Kidney epithelial cell (primary cell): ENCODE measurements at regions not wholly inside any gene's neighbourhood (a gene's known extent, or its start where the extent isn't known, plus 50 kb on each side); places are given as distances from the start of the nearest gene placed in this dataset.

Source experiments
- DNase-seq: peaks from one replicate; pipeline ENCODE4 v3.0.0-alpha.2; 2010; ENCODE audit warnings: low read depth
- H3K27me3 ChIP-seq: 2 replicates; pipeline ENCODE4 v1.6.0; 2011; ENCODE audit warnings: low read length; ENCODE audit not compliant: control insufficient read depth, insufficient read depth
- H3K36me3 ChIP-seq: 2 replicates; pipeline ENCODE4 v1.5.1; 2011; ENCODE audit warnings: low read length; ENCODE audit not compliant: control insufficient read depth, insufficient read depth
- H3K4me3 ChIP-seq: 2 replicates; pipeline ENCODE4 v1.5.1; 2011; ENCODE audit warnings: low read depth, mild to moderate bottlenecking, control low read depth, low read length
- CTCF ChIP-seq: IDR thresholded peaks from 2 replicates; pipeline ENCODE4 v1.5.1; 2011; ENCODE audit warnings: mild to moderate bottlenecking, moderate library complexity, low read length, control low read depth, inconsistent platforms; ENCODE audit not compliant: insufficient read depth, poor library complexity, severe bottlenecking

GRCh38 chr1:38766125-38766524 is 93.4 kb downstream of the RRAGC start:
- no peak for DNase-seq
- H3K27me3 ChIP-seq, result no peaks in the 10 kb centered on the region
- H3K4me3 ChIP-seq, result no peak overlapping the region
- no peak for TF ChIP-seq CTCF
- no peaks in the 10 kb centered on the region for H3K36me3 ChIP-seq

- no peak for TF ChIP-seq CTCF
- no peak overlapping the region for H3K4me3 ChIP-seq
- H3K36me3 ChIP-seq, result no peaks in the 10 kb centered on the region
- DNase-seq, result no peak
- H3K27me3 ChIP-seq, result no peaks in the 10 kb centered on the region
Observed at GRCh38 chr1:38763121-38763520, 96.5 kb downstream of the RRAGC start.

GRCh38 chr1:38760562-38760961 is 99.0 kb downstream of the RRAGC start:
- Histone ChIP-seq H3K27me3 (no peaks in the 10 kb centered on the region), H3K4me3 (no peak overlapping the region), H3K36me3 (no peaks in the 10 kb centered on the region)
- no peak for TF ChIP-seq CTCF
- no peak for DNase-seq

- TF ChIP-seq CTCF, result no peak
- no peak for DNase-seq
- no peaks in the 10 kb centered on the region for H3K36me3 ChIP-seq
- H3K27me3 ChIP-seq, result no peaks in the 10 kb centered on the region
- H3K4me3 ChIP-seq, result no peak overlapping the region
Observed at GRCh38 chr1:38758820-38759219, 100.8 kb downstream of the RRAGC start.

- no peak for TF ChIP-seq CTCF
- Histone ChIP-seq H3K27me3 (no peaks in the 10 kb centered on the region), H3K4me3 (no peak overlapping the region), H3K36me3 (no peaks in the 10 kb centered on the region)
- DNase-seq, result no peak
Observed at GRCh38 chr1:38746941-38747600, 112.5 kb downstream of the RRAGC start.

- DNase-seq, result no peak
- H3K36me3 ChIP-seq, result no peaks in the 10 kb centered on the region
- no peak overlapping the region for H3K4me3 ChIP-seq
- no peaks in the 10 kb centered on the region for H3K27me3 ChIP-seq
- TF ChIP-seq CTCF, result no peak
Observed at GRCh38 chr1:38746402-38746935, 113.1 kb downstream of the RRAGC start.
